HG02943 (cell line): ENCODE measurements at regions not wholly inside any gene's neighbourhood (a gene's known extent, or its start where the extent isn't known, plus 50 kb on each side); places are given as distances from the start of the nearest gene placed in this dataset.
"Not testable (repeated sequence)": the region's sequence is repeated elsewhere in the genome, so short reads cannot be mapped to it uniquely, and the experiment has no call there.

Experiments used
- ATAC-seq: cut with Tn5 transposase; IDR thresholded peaks from one replicate; pipeline ENCODE4 v1.9.1; 2021; ENCODE audit warnings: mild to moderate bottlenecking, low read depth, moderate library complexity; ENCODE audit not compliant: unreplicated experiment

DNA sequence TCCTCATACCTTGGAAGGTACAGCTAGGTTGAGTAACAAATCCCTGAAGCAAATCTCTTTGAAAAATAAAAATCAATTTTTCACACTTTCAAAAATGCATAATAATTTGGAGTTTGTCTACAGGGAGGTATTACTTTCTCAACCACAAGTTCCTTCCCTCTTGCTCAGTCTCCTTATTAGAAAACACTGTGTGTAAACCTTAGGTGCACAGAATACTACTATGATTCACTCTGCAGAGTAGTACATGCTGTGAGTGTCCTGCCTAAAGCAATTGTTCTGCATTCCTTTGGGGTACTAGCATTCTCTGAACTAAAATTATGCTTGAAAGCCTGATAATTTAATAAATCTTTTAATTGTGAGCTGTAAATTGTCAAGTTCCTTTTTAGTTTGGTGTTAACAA lies 115.9 kb upstream of the EPHA3 start:
- no peak for ATAC-seq

DNA sequence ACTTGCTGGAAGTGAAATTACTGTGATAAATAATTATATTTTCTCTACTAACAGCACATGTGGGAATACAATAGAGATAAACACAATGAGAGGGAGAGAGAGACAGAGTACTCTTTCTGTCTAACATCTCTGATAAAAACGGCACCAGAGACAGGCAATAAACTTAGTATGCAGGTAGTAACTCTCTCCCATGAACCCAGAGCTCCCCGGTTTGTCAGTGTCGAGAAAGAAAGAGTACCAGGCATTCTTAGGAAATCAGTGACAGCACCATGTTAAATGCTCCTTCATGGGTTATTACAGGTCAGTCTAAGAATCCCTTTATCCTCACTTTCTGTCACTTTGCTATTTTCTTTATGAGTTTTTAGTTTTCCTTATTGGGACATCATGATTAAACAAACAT lies 110.7 kb upstream of the EPHA3 start:
- ATAC-seq, result no peak

DNA sequence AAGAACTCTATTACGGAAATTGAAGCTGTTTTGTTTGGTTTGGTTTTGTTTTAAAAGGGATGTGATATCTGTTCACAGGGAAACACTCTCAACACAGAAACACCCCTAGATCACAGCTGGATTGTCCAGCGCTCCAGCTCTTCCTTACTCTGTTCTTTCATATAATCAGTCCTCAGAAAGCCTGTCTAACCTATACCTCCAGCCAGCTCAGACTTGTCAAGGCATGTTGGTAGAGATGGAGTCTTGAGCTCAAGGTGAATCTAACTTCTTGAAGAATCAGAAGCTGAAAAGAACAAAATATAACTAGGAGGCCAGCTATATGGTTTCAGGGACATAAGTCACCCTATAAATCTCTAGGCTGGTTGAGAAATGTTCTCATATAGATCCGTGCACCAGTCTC lies 110.2 kb upstream of the EPHA3 start:
- no peak for ATAC-seq

DNA sequence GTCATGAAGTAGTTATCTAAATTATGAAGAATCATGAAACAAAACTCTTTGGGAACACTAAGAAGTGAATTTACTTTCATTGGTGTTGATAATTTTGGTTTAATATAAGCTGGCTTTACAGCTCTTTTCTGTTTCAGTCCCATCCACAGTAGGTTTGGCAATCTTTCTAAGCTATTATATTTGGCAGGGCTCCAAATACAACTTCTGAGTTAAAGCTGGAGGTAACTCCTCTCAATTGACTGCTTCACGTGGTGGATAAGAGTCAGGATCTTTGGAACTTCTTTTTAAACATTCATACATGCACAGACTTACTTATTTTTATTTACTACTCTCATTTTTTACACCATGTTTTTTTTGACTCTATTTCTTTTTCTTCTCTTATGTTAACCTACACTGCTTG lies 106.5 kb upstream of the EPHA3 start:
- ATAC-seq, result no peak

DNA sequence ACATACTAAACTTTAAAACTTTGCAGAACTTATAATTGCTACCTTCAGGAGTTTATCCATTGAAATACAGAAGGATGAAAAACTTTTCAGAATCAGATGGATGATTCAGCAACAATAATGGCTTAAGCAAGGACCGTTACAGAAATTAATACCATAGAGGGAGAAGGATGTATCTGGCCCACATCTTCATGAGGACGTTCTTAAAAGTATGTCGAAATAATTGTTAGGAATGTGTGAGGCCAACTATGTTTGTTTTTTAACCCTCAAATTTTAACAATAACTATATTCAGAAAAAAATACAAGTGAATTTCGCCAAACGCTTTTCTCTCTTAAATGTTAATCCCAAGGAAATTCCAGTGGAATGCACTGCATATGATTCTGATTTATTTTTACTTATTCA lies 105.2 kb upstream of the EPHA3 start:
- no peak for ATAC-seq

DNA sequence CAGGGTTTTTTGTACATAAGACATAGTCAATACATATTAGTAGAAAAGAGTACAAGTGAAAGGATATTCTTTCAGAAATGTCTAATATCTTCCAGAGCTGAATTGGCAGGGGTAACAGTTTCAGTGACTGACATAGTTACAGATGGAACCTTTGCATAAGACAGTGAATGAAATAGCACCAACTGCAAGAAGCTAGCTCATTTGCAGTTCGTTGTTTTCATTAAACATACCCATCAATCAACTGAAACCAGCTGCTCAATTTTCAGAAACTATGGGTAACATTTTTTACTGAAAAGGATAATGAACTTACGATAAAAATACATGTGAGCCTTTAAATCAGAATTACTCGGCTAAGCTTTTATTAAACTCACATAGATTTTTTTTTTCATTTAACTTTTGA lies 93.9 kb upstream of the EPHA3 start:
- ATAC-seq, result no peak

DNA sequence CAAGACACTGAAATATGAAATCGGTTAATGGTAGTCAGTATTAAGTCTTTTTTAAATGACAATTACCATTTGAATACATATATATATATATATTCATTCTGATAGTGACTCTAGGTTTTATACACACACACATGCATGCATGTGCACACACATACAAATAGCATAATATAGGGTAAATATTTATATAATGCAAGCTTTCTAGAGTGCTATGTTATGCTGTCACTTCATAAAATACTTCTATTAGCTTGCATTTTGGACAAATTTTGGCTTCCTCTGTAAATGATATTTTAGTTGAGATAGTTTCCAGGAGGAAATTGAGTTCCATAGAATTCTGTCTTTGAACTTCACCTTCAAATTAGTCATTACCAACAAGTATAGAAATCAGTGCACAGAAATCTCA lies 89.9 kb upstream of the EPHA3 start:
- ATAC-seq, result no peak

DNA sequence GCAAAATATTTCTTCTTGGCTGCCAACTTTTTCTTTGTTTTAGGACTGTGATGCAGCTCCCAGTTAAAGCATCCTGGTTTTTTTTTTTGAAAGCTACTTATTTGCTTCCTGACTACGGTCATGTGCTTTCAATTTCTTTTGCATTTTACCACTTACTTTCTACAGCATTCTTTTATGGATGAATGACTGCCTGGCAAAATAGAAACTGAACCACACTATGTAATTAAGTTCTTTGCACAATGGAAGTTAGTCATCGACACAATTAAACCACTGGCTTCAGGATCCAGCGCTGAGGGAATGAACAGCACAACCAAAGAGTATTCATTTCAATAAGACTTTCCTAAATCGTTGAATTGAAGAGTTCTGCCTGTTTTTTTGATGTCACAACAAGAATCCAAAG lies 82.2 kb upstream of the EPHA3 start:
- ATAC-seq, result no peak

DNA sequence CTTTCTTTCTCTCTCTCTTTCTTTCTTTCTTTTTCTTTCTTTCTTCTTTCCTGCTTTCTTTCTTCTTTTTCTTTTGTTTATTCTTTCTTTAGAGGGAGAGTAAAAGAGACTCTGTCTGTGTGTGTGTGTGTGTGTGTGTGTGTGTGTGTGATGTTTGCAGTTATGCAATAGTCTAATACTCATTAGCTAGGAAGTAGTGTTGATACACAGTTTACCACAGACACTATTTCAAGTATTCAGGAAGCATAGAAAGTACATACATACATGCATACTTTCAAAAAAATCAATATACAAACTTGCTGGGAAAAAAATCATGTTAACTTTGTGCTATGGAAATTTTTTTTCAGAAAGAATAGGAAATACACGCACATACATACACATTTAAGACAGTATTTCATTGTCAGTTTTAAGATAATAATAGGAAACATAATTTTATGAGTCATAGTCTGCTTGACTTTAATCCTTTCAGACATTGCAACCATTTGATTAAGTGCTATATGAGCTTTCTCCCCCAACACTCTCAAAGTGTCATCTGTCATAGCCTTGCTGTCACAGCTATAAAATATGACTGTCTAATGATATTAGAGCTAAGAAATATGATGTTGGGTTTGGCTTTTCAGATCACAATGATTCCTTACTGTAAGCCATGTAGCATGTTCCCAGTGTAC lies 74.9 kb upstream of the EPHA3 start:
- no peak for ATAC-seq

DNA sequence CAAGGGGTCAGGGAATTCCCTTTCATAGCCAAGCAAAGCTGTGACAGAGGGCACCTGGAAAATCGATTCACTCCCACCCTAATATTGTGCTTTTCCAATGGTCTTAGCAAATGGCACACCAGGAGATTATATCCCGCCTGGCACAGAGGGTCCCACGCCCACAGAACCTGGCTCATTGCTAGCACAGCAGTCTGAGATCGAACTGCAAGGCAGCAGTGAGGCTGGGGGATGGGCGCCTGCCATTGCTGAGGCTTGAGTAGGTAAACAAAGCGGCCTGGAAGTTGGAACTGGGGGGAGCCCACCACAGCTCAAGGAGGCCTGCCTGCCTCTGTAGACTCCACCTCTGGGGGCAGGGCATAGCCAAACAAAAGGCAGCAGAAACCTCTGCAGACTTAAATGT lies 72.7 kb upstream of the EPHA3 start:
- not testable (repeated sequence) for ATAC-seq

DNA sequence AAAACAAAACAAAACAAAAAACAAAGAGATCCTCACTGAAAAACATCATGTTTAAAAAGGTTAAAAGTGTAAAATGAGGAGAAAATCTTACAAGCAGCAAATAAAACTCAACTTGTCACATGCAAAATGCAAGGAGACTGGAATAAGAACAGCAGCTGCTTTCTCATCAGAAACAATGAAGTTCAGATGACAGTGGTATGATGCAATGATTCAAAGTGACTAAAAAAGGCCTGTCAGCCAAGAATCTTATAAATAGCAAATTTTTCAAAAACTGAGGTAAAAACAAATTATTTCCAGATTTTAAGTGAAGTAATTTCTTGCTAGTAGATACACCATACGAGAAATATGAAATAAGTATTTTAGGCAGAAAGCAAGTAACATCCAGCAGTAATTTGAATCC lies 68.6 kb upstream of the EPHA3 start:
- no peak for ATAC-seq

DNA sequence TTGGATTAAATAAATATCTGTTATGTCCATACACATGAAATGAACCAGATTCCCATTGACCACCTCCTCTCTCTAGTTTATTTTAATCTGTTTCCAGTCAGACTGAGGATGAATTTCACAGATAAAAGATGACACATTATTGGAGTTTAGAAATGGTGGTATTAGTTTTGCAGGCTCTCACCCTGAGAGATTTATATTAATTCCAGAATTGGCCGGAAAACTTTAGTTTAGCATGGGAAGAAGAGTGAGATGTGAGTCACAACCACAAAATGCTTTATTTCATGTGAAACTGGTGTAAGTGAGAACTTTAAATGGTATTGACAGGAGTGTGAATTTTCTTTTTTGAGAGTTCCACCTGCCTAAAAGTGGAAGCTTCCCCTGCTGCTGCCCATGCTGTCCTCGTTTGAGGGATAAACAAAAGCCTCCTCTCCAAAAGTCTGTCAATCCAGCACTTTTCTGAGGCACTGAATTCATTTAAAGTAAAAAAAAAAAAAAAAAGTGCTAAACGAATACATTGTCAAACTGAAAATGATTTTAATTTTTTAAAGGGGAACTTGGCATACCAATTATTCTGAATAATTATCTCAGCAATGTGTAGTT lies 65.1 kb upstream of the EPHA3 start:
- ATAC-seq, result no peak

DNA sequence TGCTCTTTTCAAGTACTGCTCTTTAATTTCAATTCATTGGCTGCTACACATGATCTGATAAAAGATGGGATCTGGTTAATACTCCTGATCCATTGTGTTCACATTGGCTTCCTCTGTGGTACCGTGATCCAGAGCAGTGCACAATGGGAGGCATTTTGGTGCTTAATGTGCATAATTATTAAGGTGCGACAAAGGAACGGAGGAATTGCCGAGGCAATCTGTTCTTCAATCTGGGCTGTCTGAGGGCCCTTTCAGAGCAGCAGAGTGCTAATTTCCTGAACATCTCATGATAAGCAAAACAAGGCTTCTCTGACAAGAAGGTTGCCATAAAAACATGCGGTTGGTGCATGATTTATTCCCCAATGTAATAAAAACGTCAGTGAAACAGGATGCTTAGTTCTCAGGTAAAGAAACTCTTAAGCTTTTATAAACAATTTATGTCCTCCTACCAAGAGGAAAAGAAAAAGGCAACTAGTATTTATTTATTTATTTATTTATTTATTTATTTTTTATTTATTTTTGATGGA lies 64.0 kb upstream of the EPHA3 start:
- no peak for ATAC-seq

DNA sequence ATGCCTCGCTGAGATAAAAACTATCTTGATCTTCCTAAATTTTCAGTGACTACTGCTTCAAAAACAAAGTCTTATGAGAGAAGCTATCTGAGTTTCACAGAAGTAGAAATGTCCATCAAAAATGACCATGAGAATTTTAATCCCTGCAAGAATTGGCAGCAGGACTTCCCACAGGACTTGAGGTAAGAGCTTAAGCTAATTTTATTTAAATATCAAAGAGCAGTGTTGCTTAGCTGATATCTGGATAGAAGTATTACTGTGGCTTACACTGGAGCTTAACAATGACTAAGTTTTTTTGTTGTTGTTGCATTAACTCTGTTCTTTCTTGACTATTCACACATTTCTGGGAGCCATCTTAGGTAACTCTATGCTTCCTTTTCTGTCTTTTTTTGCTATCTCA lies 60.8 kb upstream of the EPHA3 start:
- ATAC-seq, result no peak

DNA sequence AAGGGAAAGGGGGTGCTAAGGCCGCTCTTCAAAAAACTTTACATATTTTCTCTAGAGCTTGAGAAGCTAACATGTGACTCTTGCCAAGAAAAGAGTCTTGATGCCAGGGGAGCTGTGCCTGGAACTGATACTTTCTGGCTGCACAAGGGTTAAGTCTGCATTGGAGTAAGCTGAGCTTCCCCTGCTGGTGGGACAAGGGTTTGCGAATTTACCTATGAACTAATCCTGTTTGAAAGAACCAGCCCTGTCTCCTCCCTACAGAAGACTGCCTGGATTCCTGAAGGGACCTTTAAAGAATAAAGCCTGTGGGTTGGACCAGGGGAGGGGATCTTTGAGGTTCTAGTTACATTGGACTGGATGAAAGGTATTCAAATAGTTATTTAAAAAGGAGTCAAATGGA lies 58.3 kb upstream of the EPHA3 start:
- ATAC-seq, result no peak

DNA sequence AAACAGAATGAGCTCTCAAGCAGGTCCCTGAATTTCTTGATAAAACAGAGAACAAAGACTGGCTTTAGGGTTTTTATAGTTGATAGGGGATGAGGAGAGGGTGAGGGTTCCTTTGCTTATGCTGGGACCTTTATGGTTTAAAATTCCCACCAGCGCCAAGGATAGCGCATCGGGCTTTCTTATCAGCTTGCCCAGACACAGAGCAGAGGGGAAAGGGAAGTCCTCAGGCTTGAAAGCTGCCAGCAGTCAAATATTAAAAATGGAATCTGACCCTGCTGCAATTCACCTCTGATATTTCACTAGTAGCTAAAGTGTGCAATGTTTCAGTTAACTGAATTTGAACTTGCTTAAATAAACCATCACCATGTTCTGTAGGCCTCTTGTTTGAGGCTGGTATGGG lies 55.0 kb upstream of the EPHA3 start:
- ATAC-seq, result no peak

DNA sequence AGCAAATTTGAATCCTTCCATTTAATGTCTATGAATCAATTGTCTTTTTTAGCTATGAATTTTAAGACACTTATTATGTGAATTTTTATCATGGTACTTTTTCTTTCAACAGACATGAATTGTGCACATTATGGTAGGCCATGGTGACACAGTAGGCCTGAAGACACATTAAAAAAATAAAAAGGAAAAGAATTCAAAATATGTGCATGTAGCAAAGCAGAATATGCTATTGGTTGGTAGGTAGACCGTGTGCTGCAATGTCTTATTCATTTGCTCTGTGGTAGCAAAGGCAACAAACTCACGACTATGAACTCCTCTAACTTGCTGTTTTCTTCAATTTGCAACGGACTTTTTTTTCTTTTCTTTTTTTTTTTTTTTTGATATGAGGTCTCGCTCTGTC lies 50.0 kb upstream of the EPHA3 start:
- no peak for ATAC-seq
